Lung (tissue), 11 donors: ENCODE measurements at regions not wholly inside any gene's neighbourhood (a gene's known extent, or its start where the extent isn't known, plus 50 kb on each side); places are given as distances from the start of the nearest gene placed in this dataset.

Experiments
- ATAC-seq: fragments of 200-7000 bp; cut with Tn5 transposase; one replicate; pipeline ENCODE4 v1.9.1; 2020; ENCODE audit warnings: moderate number of reproducible peaks; ENCODE audit not compliant: insufficient read depth, low FRiP score
- DNase-seq, 3 donors: peaks; one replicate each; pipeline ENCODE4 v3.0.0-alpha.2; 2013 to 2017
- H3K27ac ChIP-seq, 2 donors: one replicate each; pipeline ENCODE4 v1.5.1; 2013; ENCODE audit warnings: mild to moderate bottlenecking in 2 of 2, moderate library complexity in 2 of 2, control low read depth in 1 of 2, inconsistent platforms in 1 of 2, low read depth in 1 of 2, low read length in 1 of 2
- H3K27me3 ChIP-seq, 3 donors: one replicate each; pipeline ENCODE4 v1.5.1; 2013; ENCODE audit warnings: low read length in 2 of 3; ENCODE audit not compliant: control insufficient read depth in 3 of 3, insufficient read depth in 3 of 3
- H3K36me3 ChIP-seq, 4 donors: one replicate each; pipeline ENCODE4 v1.5.1; 2013; ENCODE audit warnings: low read length in 4 of 4, mild to moderate bottlenecking in 1 of 4, moderate library complexity in 1 of 4; ENCODE audit not compliant: control insufficient read depth in 4 of 4, insufficient read depth in 4 of 4
- H3K4me1 ChIP-seq, 5 donors: one replicate each; pipeline ENCODE4 v1.5.1; 2013; ENCODE audit warnings: low read length in 5 of 5, mild to moderate bottlenecking in 2 of 5, moderate library complexity in 1 of 5; ENCODE audit not compliant: control insufficient read depth in 5 of 5, insufficient read depth in 5 of 5
- H3K4me3 ChIP-seq: one replicate; pipeline ENCODE4 v1.5.1; 2013; ENCODE audit warnings: mild to moderate bottlenecking, control low read depth, moderate library complexity
- H3K9ac ChIP-seq, 2 donors: one replicate each; pipeline ENCODE4 v1.5.1; 2013; ENCODE audit warnings: low read length in 2 of 2, control low read depth in 1 of 2; ENCODE audit not compliant: insufficient read depth in 1 of 2
- H3K9me3 ChIP-seq, 4 donors: one replicate each; pipeline ENCODE4 v1.5.1; 2013; ENCODE audit warnings: low read length in 3 of 4, mild to moderate bottlenecking in 1 of 4, moderate library complexity in 1 of 4; ENCODE audit not compliant: control insufficient read depth in 4 of 4, insufficient read depth in 3 of 4
- CTCF ChIP-seq: IDR thresholded peaks from 2 replicates; pipeline ENCODE4 v1.5.1; 2012; ENCODE audit warnings: mild to moderate bottlenecking; ENCODE audit errors: control extremely low read depth, extremely low read depth
- WGBS, 2 donors: extraction: QIAGEN DNeasy Blood & Tissue Kit; methylation state at CpG; one replicate each; pipeline ENCODE4 v1.1.7; 2013; 5-methylcytosine and 5-hydroxymethylcytosine counted together
- donor health status: control.
- donor health status: control.
- donor health status: Bipolar disorder and iron deficiency.
- donor health status: healthy.
- donor health status: DM: yes; HTN: yes; CAD: no.

- 67 to 76% methylated on average over 4 of the region's 4 CpGs for WGBS, 2 donors
- TF ChIP-seq CTCF: no peak
- H3K9ac ChIP-seq: no peak overlapping the region
- no peaks in the 10 kb centered on the region for H3K27me3 ChIP-seq
- no peak overlapping the region for H3K4me3 ChIP-seq
- peaks cover 4 to 37% (median 14%) of the 10 kb centered on the region in 5 donors for H3K4me1 ChIP-seq
- peaks cover 0 to 9% (median 4%) of the 10 kb centered on the region in 4 donors for H3K9me3 ChIP-seq
- ATAC-seq (no peak), DNase-seq (no peak)
- H3K27ac ChIP-seq: peak overlapping the region in 1 of 2 donors; percentile 79
- H3K36me3 ChIP-seq: peaks cover 0 to 5% (median 1%) of the 10 kb centered on the region in 4 donors
These were observed 54.6 kb upstream of the IPO9 start for GRCh38 chr1:201774224-201774982.

- 98 to 100% methylated on average over 1 of the region's 1 CpG for WGBS, 2 donors
- peaks cover 0 to 9% (median 4%) of the 10 kb centered on the region in 4 donors for H3K9me3 ChIP-seq
- peak overlapping the region in 1 of 2 donors; percentile 23 for H3K27ac ChIP-seq
- ATAC-seq (no peak), DNase-seq (no peak)
- no peaks in the 10 kb centered on the region for H3K27me3 ChIP-seq
- no peak for TF ChIP-seq CTCF
- no peak overlapping the region for H3K9ac ChIP-seq
- H3K4me1 ChIP-seq: peaks cover 3 to 36% (median 14%) of the 10 kb centered on the region in 5 donors
- no peak overlapping the region for H3K4me3 ChIP-seq
- H3K36me3 ChIP-seq: peaks cover 0 to 5% (median 1%) of the 10 kb centered on the region in 4 donors
These were observed 54.0 kb upstream of the IPO9 start for GRCh38 chr1:201774983-201775344.

- Histone ChIP-seq H3K4me3 (no peak overlapping the region), H3K36me3 (peaks cover 0 to 5% (median 3%) of the 10 kb centered on the region in 4 donors), H3K4me1 (peaks cover 2 to 36% (median 14%) of the 10 kb centered on the region in 5 donors), H3K27me3 (no peaks in the 10 kb centered on the region), H3K27ac (peak overlapping the region in 1 of 2 donors; percentile 23), H3K9me3 (peaks cover 0 to 9% (median 3%) of the 10 kb centered on the region in 4 donors), H3K9ac (no peak overlapping the region)
- DNase-seq (no peak), ATAC-seq (no peak)
- 90 to 95% methylated on average over 3 of the region's 3 CpGs for WGBS, 2 donors
- TF ChIP-seq CTCF: no peak
These were observed 53.6 kb upstream of the IPO9 start for GRCh38 chr1:201775380-201775779.
